Stomach (tissue), 4 donors: ENCODE measurements at regions not wholly inside any gene's neighbourhood (a gene's known extent, or its start where the extent isn't known, plus 50 kb on each side); places are given as distances from the start of the nearest gene placed in this dataset.

Source experiments
- EP300 ChIP-seq: sonication (generic); formaldehyde crosslinking; IDR thresholded peaks from one replicate; pipeline ENCODE4 v1.6.1; 2017; ENCODE audit warnings: antibody characterized with exemption
- POLR2A ChIP-seq, 4 donors: fragments of 450-650 bp; IDR thresholded peaks; one replicate each; pipeline ENCODE4 v1.6.1; 2016; ENCODE audit warnings: antibody characterized with exemption in 4 of 4, control low read depth in 2 of 4, mild to moderate bottlenecking in 1 of 4, moderate library complexity in 1 of 4
- POLR2AphosphoS5 ChIP-seq, 3 donors: sonication (generic); formaldehyde crosslinking; IDR thresholded peaks; one replicate each; pipeline ENCODE4 v1.6.1; 2016; ENCODE audit warnings: antibody characterized with exemption in 3 of 3
- TF ChIP-seq, protein P1 (sequence below), 7 experiments: fragments of 450-650 bp in 4 of 7; fragments of 200-600 bp in 3 of 7; sonication (generic) in 3 of 7; IDR thresholded peaks; one replicate each; pipeline ENCODE4 v1.5.1; 2016 to 2019; ENCODE audit warnings: antibody characterized with exemption in 7 of 7, control low read depth in 2 of 7, mild to moderate bottlenecking in 1 of 7

DNA sequence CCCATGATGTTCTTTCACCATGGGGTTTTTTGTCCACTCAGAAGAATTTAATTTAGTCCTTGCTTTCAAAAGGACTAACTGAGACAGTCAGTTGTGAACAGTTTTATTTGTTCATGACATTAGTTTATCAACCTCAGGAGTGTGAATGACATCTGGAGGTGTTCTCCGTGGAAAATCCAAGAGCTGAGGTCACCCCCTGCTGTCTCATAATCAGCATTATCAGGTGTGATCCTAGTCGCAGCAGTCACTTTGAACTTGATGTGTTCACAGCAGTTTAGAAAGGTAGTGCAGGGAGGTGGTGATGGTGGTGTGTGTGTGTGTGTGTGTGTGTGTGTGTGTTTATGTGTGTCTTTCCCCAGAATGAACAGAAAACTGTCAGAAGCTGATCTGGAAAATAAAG lies 1760.8 kb upstream of the PCDH10 start:
- TF ChIP-seq POLR2AphosphoS5 (IDR thresholded peaks at IDR 0.05) (no peak), EP300 (no peak), POLR2A (IDR thresholded peaks at IDR 0.05) (no peak)
- TF ChIP-seq, protein P1, sequence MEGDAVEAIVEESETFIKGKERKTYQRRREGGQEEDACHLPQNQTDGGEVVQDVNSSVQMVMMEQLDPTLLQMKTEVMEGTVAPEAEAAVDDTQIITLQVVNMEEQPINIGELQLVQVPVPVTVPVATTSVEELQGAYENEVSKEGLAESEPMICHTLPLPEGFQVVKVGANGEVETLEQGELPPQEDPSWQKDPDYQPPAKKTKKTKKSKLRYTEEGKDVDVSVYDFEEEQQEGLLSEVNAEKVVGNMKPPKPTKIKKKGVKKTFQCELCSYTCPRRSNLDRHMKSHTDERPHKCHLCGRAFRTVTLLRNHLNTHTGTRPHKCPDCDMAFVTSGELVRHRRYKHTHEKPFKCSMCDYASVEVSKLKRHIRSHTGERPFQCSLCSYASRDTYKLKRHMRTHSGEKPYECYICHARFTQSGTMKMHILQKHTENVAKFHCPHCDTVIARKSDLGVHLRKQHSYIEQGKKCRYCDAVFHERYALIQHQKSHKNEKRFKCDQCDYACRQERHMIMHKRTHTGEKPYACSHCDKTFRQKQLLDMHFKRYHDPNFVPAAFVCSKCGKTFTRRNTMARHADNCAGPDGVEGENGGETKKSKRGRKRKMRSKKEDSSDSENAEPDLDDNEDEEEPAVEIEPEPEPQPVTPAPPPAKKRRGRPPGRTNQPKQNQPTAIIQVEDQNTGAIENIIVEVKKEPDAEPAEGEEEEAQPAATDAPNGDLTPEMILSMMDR (IDR thresholded peaks at IDR 0.05), result no peak
